H9 (cell line): ENCODE measurements at regions not wholly inside any gene's neighbourhood (a gene's known extent, or its start where the extent isn't known, plus 50 kb on each side); places are given as distances from the start of the nearest gene placed in this dataset.
"Not testable (repeated sequence)": the region's sequence is repeated elsewhere in the genome, so short reads cannot be mapped to it uniquely, and the experiment has no call there.

ENCODE experiments used
- DNase-seq: peaks from one replicate; pipeline ENCODE4 v3.0.0-alpha.2; 2017
- H2AFZ ChIP-seq: one replicate; pipeline ENCODE4 v1.6.1; 2013; ENCODE audit warnings: mild to moderate bottlenecking, low read length, control low read depth, moderate library complexity
- H2AK5ac ChIP-seq: 2 replicates; pipeline ENCODE4 v1.6.1; 2013; ENCODE audit warnings: low read length, control low read depth, mixed read lengths; ENCODE audit not compliant: insufficient read length
- H2BK120ac ChIP-seq: one replicate; pipeline ENCODE4 v1.6.1; 2013; ENCODE audit warnings: low read depth, mild to moderate bottlenecking, low read length, control low read depth, inconsistent platforms; ENCODE audit not compliant: poor library complexity, severe bottlenecking
- H2BK12ac ChIP-seq: 2 replicates; pipeline ENCODE4 v1.6.1; 2013; ENCODE audit warnings: low read length, control low read depth, mixed read lengths, low read depth; ENCODE audit not compliant: insufficient read length
- H2BK15ac ChIP-seq: 2 replicates; pipeline ENCODE4 v1.6.1; 2013; ENCODE audit warnings: low read depth, low read length, control low read depth
- H2BK20ac ChIP-seq: one replicate; pipeline ENCODE4 v1.6.1; 2013; ENCODE audit warnings: low read depth, mild to moderate bottlenecking, low read length, control low read depth, inconsistent platforms; ENCODE audit not compliant: poor library complexity, severe bottlenecking
- H2BK5ac ChIP-seq: 2 replicates; pipeline ENCODE4 v1.6.1; 2013; ENCODE audit warnings: low read length, control low read depth, mixed read lengths; ENCODE audit not compliant: insufficient read length
- H3K14ac ChIP-seq: 2 replicates; pipeline ENCODE4 v1.6.1; 2013; ENCODE audit warnings: low read length, control low read depth; ENCODE audit not compliant: insufficient read depth
- H3K18ac ChIP-seq: 2 replicates; pipeline ENCODE4 v1.6.1; 2013; ENCODE audit warnings: low read depth, mild to moderate bottlenecking, mixed read lengths, low read length, control low read depth; ENCODE audit not compliant: insufficient read length
- H3K23ac ChIP-seq: 2 replicates; pipeline ENCODE4 v1.6.1; 2013; ENCODE audit warnings: low read length, control low read depth, mixed read lengths, low read depth; ENCODE audit not compliant: insufficient read length
- H3K23me2 ChIP-seq: 2 replicates; pipeline ENCODE4 v1.6.1; 2013; ENCODE audit warnings: low read depth, mild to moderate bottlenecking, mixed read lengths, low read length, control low read depth; ENCODE audit not compliant: insufficient read length, poor library complexity, severe bottlenecking
- H3K27ac ChIP-seq: 2 replicates; pipeline ENCODE4 v1.5.1; 2013; ENCODE audit warnings: low read length, control low read depth, mixed read lengths, low read depth; ENCODE audit not compliant: insufficient read length
- H3K27me3 ChIP-seq: 2 replicates; pipeline ENCODE4 v1.6.1; 2013; ENCODE audit warnings: low read length, control low read depth, inconsistent platforms; ENCODE audit not compliant: insufficient read depth
- H3K4ac ChIP-seq: 2 replicates; pipeline ENCODE4 v1.6.1; 2013; ENCODE audit warnings: low read depth, mild to moderate bottlenecking, control low read depth, inconsistent platforms, low read length, moderate library complexity
- H3K4me1 ChIP-seq: 2 replicates; pipeline ENCODE4 v1.6.1; 2013; ENCODE audit warnings: low read length, control low read depth, inconsistent platforms; ENCODE audit not compliant: insufficient read depth
- H3K4me2 ChIP-seq: 2 replicates; pipeline ENCODE4 v1.6.1; 2013; ENCODE audit warnings: low read length, control low read depth, mixed read lengths; ENCODE audit not compliant: insufficient read length, insufficient read depth
- H3K56ac ChIP-seq: 2 replicates; pipeline ENCODE4 v1.6.1; 2013; ENCODE audit warnings: low read depth, mild to moderate bottlenecking, mixed read lengths, low read length, control low read depth; ENCODE audit not compliant: insufficient read length
- H3K79me1 ChIP-seq: 2 replicates; pipeline ENCODE4 v1.6.1; 2013; ENCODE audit warnings: low read depth, mild to moderate bottlenecking, moderate library complexity, low read length, control low read depth, inconsistent platforms; ENCODE audit not compliant: insufficient read depth, poor library complexity, severe bottlenecking
- H3K79me2 ChIP-seq: 2 replicates; pipeline ENCODE4 v1.6.1; 2013; ENCODE audit warnings: low read length, control low read depth, inconsistent platforms; ENCODE audit not compliant: insufficient read depth
- H3K9ac ChIP-seq: 2 replicates; pipeline ENCODE4 v1.6.1; 2013; ENCODE audit warnings: low read length, control low read depth, mixed read lengths; ENCODE audit not compliant: insufficient read length; ENCODE audit errors: extremely low read depth
- H3K9me3 ChIP-seq: one replicate; pipeline ENCODE4 v1.6.1; 2013; ENCODE audit warnings: low read depth, low read length, inconsistent platforms; ENCODE audit not compliant: control insufficient read depth
- H3T11ph ChIP-seq: one replicate; pipeline ENCODE4 v1.6.1; 2013; ENCODE audit warnings: mild to moderate bottlenecking, low read length, control low read depth, inconsistent platforms
- H4K20me1 ChIP-seq: one replicate; pipeline ENCODE4 v1.6.1; 2013; ENCODE audit not compliant: control insufficient read depth, insufficient read length, insufficient read depth
- H4K5ac ChIP-seq: 2 replicates; pipeline ENCODE4 v1.6.1; 2013; ENCODE audit warnings: low read depth, mild to moderate bottlenecking, mixed read lengths, low read length, control low read depth; ENCODE audit not compliant: insufficient read length
- H4K8ac ChIP-seq: replicated peaks from 2 replicates; pipeline ENCODE4 v1.6.1; 2013; ENCODE audit warnings: low read length, control low read depth, mixed read lengths, low read depth; ENCODE audit not compliant: insufficient read length
- H4K91ac ChIP-seq: 2 replicates; pipeline ENCODE4 v1.6.1; 2013; ENCODE audit warnings: low read depth, mild to moderate bottlenecking, moderate library complexity, mixed read lengths, low read length, control low read depth; ENCODE audit not compliant: insufficient read length
- H3K27ac Mint-ChIP-seq, 3 experiments: 2 replicates in 2 of 3; 3 replicates in 1 of 3; pipeline ENCODE4 v1.8.0; 2020 to 2021; ENCODE audit warnings: mixed read lengths in 3 of 3, mild to moderate bottlenecking in 1 of 3, moderate library complexity in 1 of 3
- H3K27me3 Mint-ChIP-seq: 2 replicates; pipeline ENCODE4 v1.8.0; 2021; ENCODE audit warnings: low read depth, mild to moderate bottlenecking, moderate library complexity, mixed read lengths
- H3K36me3 Mint-ChIP-seq, 3 experiments: 2 replicates in 2 of 3; 3 replicates in 1 of 3; pipeline ENCODE4 v1.8.0; 2020 to 2021; ENCODE audit warnings: low read depth in 3 of 3, mixed read lengths in 3 of 3; ENCODE audit not compliant: insufficient read depth in 1 of 3
- H3K4me1 Mint-ChIP-seq, 2 experiments: 2 replicates each; pipeline ENCODE4 v1.8.0; 2020; ENCODE audit warnings: mixed read lengths in 2 of 2
- H3K4me3 Mint-ChIP-seq, 2 experiments: 2 replicates in 1 of 2; 3 replicates in 1 of 2; pipeline ENCODE4 v1.8.0; 2020 to 2021; ENCODE audit warnings: mild to moderate bottlenecking in 2 of 2, mixed read lengths in 2 of 2, moderate library complexity in 1 of 2
- H3K9me3 Mint-ChIP-seq, 2 experiments: 2 replicates in 1 of 2; 3 replicates in 1 of 2; pipeline ENCODE4 v1.8.0; 2020; ENCODE audit warnings: mild to moderate bottlenecking in 2 of 2, mixed read lengths in 2 of 2, moderate library complexity in 1 of 2
- WGBS: extraction: QIAGEN DNeasy Blood & Tissue Kit; methylation state at CpG from one replicate; pipeline ENCODE4 v1.1.7; 2013; ENCODE audit warnings: missing lambda C conversion rate, low lambda C conversion rate, mixed read lengths; ENCODE audit not compliant: insufficient read length; ENCODE audit errors: extremely low coverage; 5-methylcytosine and 5-hydroxymethylcytosine counted together
- TF ChIP-seq, protein P1 (sequence below): fragments of 200-600 bp; sonication (generic); conservative IDR thresholded peaks from 3 replicates; pipeline ENCODE4 v1.8.0; 2021; ENCODE audit warnings: antibody characterized with exemption, mild to moderate bottlenecking

DNA sequence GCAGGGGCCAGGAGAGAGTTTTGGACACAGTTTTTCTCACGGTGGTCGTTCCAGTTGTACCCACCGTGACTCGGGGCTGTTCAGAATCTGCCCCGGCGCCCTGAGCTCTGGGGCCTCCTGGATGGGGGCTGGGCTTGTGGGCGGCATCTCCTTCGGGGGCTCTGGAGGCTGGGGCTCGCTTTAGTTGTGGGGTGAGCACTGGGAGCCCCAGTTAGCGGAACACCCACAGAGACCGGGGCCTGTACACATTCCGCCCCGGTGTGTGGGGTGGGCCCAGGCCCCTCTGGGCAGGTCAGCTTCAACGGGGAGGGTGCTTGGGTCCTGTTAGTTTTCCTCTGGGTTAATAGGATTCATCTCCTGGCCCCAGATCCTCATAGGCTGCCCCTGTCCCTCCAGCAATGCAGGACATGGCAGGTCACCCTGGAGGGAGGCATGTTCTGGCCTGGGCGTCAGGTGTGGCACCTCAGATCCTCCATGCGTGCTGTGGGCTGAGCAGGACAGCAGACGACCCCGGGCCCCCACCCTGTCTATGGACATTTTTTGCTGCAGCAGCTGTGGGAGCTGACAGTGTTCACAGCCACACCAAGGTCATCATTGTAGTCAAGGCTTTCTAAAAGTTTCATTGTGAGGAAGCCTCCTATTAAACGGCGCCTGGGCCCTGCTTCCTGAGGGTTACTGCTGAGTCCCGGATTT is 393.2 kb downstream of the TMEM121 start:
- Histone ChIP-seq H3K79me2 (no peaks in the 10 kb centered on the region), H3K79me1 (no peaks in the 10 kb centered on the region), H2BK12ac (no peak overlapping the region), H3K56ac (no peak overlapping the region), H2BK5ac (no peak overlapping the region), H2BK120ac (no peak overlapping the region), H3K27ac (no peak overlapping the region), H3K4me1 (no peaks in the 10 kb centered on the region), H4K8ac (no peak overlapping the region), H2AFZ (no peak overlapping the region), H4K5ac (no peak overlapping the region), H3K4ac (no peak overlapping the region), H3K9me3 (peaks cover 98% of the 10 kb centered on the region), H2BK20ac (no peak overlapping the region), H3K14ac (no peak overlapping the region), H4K20me1 (no peaks in the 10 kb centered on the region), H3K23me2 (no peaks in the 10 kb centered on the region), H3T11ph (no peak overlapping the region), H2BK15ac (no peak overlapping the region), H3K4me2 (no peak overlapping the region), H3K23ac (no peak overlapping the region), H3K27me3 (no peaks in the 10 kb centered on the region), H4K91ac (no peak overlapping the region), H3K18ac (no peak overlapping the region), H3K9ac (no peak overlapping the region), H2AK5ac (no peak overlapping the region)
- no peaks in the 10 kb centered on the region for H3K4me1 Mint-ChIP-seq
- H3K27ac Mint-ChIP-seq, result no peak overlapping the region
- peaks cover 4% of the 10 kb centered on the region for H3K27me3 Mint-ChIP-seq
- DNase-seq, result no peak
- H3K4me3 Mint-ChIP-seq, result no peak overlapping the region
- peaks cover 90% of the 10 kb centered on the region in 2 experiments for H3K9me3 Mint-ChIP-seq
- H3K36me3 Mint-ChIP-seq, result peaks cover 6 to 39% (median 17%) of the 10 kb centered on the region in 3 experiments; a peak in 6 of 7 replicates
- TF ChIP-seq, protein P1, sequence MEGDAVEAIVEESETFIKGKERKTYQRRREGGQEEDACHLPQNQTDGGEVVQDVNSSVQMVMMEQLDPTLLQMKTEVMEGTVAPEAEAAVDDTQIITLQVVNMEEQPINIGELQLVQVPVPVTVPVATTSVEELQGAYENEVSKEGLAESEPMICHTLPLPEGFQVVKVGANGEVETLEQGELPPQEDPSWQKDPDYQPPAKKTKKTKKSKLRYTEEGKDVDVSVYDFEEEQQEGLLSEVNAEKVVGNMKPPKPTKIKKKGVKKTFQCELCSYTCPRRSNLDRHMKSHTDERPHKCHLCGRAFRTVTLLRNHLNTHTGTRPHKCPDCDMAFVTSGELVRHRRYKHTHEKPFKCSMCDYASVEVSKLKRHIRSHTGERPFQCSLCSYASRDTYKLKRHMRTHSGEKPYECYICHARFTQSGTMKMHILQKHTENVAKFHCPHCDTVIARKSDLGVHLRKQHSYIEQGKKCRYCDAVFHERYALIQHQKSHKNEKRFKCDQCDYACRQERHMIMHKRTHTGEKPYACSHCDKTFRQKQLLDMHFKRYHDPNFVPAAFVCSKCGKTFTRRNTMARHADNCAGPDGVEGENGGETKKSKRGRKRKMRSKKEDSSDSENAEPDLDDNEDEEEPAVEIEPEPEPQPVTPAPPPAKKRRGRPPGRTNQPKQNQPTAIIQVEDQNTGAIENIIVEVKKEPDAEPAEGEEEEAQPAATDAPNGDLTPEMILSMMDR, result no peak
- no CpG with 5 or more reads among the region's 21 CpGs for WGBS

DNA sequence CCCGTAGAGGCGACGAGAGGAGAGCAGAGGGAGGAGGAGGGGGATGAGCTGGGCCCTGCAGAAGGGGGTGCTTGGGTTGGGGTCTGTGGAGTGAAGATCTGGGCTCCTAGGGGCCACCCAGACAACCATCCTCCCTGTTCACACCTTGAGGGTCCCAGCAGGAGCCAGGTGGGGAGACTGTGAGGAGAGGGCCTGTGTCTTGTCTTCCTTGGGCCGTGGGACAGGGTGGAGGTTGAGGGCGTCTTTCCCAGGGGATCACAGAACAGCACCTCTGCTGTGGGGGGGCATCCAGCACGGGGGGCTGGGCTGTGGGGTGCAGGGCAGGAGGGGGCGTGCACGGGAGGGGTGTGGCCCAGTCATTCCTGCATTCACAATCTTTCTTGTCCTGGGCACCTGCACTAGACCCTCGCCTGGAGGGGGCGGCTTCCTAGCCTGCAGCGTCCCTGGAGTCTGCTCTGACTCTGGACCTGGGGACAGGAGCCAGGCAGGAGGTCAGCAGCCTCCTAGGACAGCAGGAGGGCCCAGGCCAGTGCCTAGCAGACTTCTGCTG is 393.8 kb downstream of the TMEM121 start:
- H2BK120ac ChIP-seq, H3K14ac ChIP-seq, H3K79me1 ChIP-seq, H3K18ac ChIP-seq, H3K4me1 ChIP-seq, H2BK15ac ChIP-seq, H4K5ac ChIP-seq, H4K8ac ChIP-seq, H2BK20ac ChIP-seq, H3K27ac ChIP-seq, H3K27me3 Mint-ChIP-seq, H4K91ac ChIP-seq, H3K56ac ChIP-seq, H3K4ac ChIP-seq, H2BK12ac ChIP-seq, H2BK5ac ChIP-seq, H2AFZ ChIP-seq, H3K4me2 ChIP-seq, H2AK5ac ChIP-seq, H3K9ac ChIP-seq, H3T11ph ChIP-seq, H3K23me2 ChIP-seq, H3K27me3 ChIP-seq, H3K4me3 Mint-ChIP-seq, H3K79me2 ChIP-seq, DNase-seq, H3K23ac ChIP-seq, H3K27ac Mint-ChIP-seq, H4K20me1 ChIP-seq, H3K4me1 Mint-ChIP-seq: not testable (repeated sequence)
- Mint-ChIP-seq H3K36me3 (peaks cover 7 to 39% (median 19%) of the 10 kb centered on the region in 3 experiments; a peak in 6 of 7 replicates), H3K9me3 (peaks cover 90 to 91% of the 10 kb centered on the region in 2 experiments)
- no CpG with 5 or more reads among the region's 11 CpGs for WGBS
- H3K9me3 ChIP-seq, result peaks cover 98% of the 10 kb centered on the region
